ENCODE measurements at regions not wholly inside any gene's neighbourhood (a gene's known extent, or its start where the extent isn't known, plus 50 kb on each side); places are given as distances from the start of the nearest gene placed in this dataset.

- DNase-seq: no peak
- no peaks in the 10 kb centered on the region for H3K27me3 Mint-ChIP-seq
- no peaks in the 10 kb centered on the region for H3K4me1 Mint-ChIP-seq
- H3K4me3 Mint-ChIP-seq: no peak overlapping the region
- no peak overlapping the region for H3K27ac Mint-ChIP-seq
- H3K36me3 Mint-ChIP-seq: no peaks in the 10 kb centered on the region
- H3K9me3 Mint-ChIP-seq: no peaks in the 10 kb centered on the region
- CTCF ChIA-PET: no interaction called here
These were observed 1002.9 kb upstream of the IGFBP7 start for GRCh38 chr4:58113126-58113525.

DNA sequence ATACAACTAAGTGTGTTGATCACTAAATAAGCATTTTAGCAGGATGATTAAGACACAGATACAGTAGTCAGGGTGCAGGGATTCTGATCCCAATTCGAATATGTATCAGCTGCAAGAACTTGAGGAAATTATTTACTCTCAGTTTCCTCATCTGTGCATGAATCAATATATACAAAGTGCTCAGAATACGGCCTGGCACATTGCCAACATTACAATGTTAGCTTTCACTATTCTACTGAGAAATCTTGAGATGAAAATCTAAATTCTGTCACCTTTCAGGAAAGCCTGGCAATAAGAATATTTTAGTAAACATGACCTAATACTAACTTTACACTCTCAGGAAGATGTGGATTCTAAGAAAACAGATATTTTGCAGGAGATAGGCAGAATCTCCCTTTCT is 1001.6 kb upstream of the IGFBP7 start:
- Mint-ChIP-seq H3K27me3 (no peaks in the 10 kb centered on the region), H3K9me3 (no peaks in the 10 kb centered on the region), H3K36me3 (no peaks in the 10 kb centered on the region), H3K4me3 (no peak overlapping the region), H3K27ac (no peak overlapping the region), H3K4me1 (no peaks in the 10 kb centered on the region)
- no peak for DNase-seq
- CTCF ChIA-PET: no interaction called here

GRCh38 chr4:58093352-58093751 is 983.2 kb upstream of the IGFBP7 start:
- Mint-ChIP-seq H3K4me3 (no peak overlapping the region), H3K9me3 (no peaks in the 10 kb centered on the region), H3K4me1 (no peaks in the 10 kb centered on the region), H3K27me3 (no peaks in the 10 kb centered on the region), H3K36me3 (no peaks in the 10 kb centered on the region), H3K27ac (no peak overlapping the region)
- no peak for DNase-seq
- CTCF ChIA-PET: no interaction called here

DNA sequence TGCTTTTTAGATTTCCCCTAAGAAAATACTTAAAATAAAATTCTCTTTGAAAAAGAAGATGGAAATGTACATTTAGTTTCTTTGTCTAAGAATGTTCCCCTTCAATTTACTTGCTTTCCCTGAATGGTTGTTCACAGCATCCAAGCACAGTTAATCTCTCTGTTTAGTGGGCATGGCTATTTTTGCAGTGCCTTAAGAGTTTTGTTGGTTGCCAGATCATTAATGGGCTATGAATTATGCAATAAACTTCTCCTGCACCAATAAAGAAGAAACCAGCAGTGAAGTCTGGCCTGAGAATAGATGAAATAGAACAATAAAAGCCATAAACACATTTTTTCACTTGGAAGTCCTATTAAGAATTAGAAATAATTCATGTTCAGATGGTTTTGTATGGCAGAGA is 980.4 kb upstream of the IGFBP7 start:
- H3K36me3 Mint-ChIP-seq: no peaks in the 10 kb centered on the region
- CTCF ChIA-PET: no interaction called here
- no peaks in the 10 kb centered on the region for H3K4me1 Mint-ChIP-seq
- no peak overlapping the region for H3K4me3 Mint-ChIP-seq
- no peaks in the 10 kb centered on the region for H3K9me3 Mint-ChIP-seq
- no peak overlapping the region for H3K27ac Mint-ChIP-seq
- no peaks in the 10 kb centered on the region for H3K27me3 Mint-ChIP-seq
- DNase-seq: no peak

GRCh38 chr4:58081356-58081755 is 971.2 kb upstream of the IGFBP7 start:
- H3K27ac Mint-ChIP-seq: no peak overlapping the region
- H3K36me3 Mint-ChIP-seq: no peaks in the 10 kb centered on the region

GRCh38 chr4:58075724-58076123 is 965.5 kb upstream of the IGFBP7 start:
- H3K4me1 Mint-ChIP-seq: no peaks in the 10 kb centered on the region
- H3K36me3 Mint-ChIP-seq: no peaks in the 10 kb centered on the region
- H3K9me3 Mint-ChIP-seq: peaks cover 4% of the 10 kb centered on the region
- no peaks in the 10 kb centered on the region for H3K27me3 Mint-ChIP-seq
- H3K27ac Mint-ChIP-seq: no peak overlapping the region
- DNase-seq: no peak
- no peak overlapping the region for H3K4me3 Mint-ChIP-seq
- CTCF ChIA-PET: no interaction called here

More at GRCh38 chr4:58081356-58081755, 971.2 kb upstream of the IGFBP7 start:
- no peaks in the 10 kb centered on the region for H3K27me3 Mint-ChIP-seq
- peaks cover 5% of the 10 kb centered on the region for H3K9me3 Mint-ChIP-seq
- DNase-seq: no peak
- H3K4me1 Mint-ChIP-seq: no peaks in the 10 kb centered on the region
- no peak overlapping the region for H3K4me3 Mint-ChIP-seq
- CTCF ChIA-PET: no interaction called here

GRCh38 chr4:58074382-58074781 is 964.2 kb upstream of the IGFBP7 start:
- CTCF ChIA-PET: no interaction called here
- peaks cover 7% of the 10 kb centered on the region for H3K9me3 Mint-ChIP-seq
- H3K27ac Mint-ChIP-seq: no peak overlapping the region
- H3K27me3 Mint-ChIP-seq: no peaks in the 10 kb centered on the region
- no peaks in the 10 kb centered on the region for H3K36me3 Mint-ChIP-seq
- no peaks in the 10 kb centered on the region for H3K4me1 Mint-ChIP-seq
- DNase-seq: no peak
- no peak overlapping the region for H3K4me3 Mint-ChIP-seq

GRCh38 chr4:58070726-58071125 is 960.5 kb upstream of the IGFBP7 start:
- Mint-ChIP-seq H3K4me1 (no peaks in the 10 kb centered on the region), H3K27ac (no peak overlapping the region), H3K36me3 (no peaks in the 10 kb centered on the region), H3K4me3 (no peak overlapping the region), H3K9me3 (peaks cover 10% of the 10 kb centered on the region), H3K27me3 (no peaks in the 10 kb centered on the region)
- no peak for DNase-seq
- CTCF ChIA-PET: no interaction called here

GRCh38 chr4:58064653-58065052 is 954.5 kb upstream of the IGFBP7 start:
- Mint-ChIP-seq H3K36me3 (no peaks in the 10 kb centered on the region), H3K9me3 (peaks cover 9% of the 10 kb centered on the region), H3K27ac (no peak overlapping the region), H3K27me3 (no peaks in the 10 kb centered on the region), H3K4me3 (no peak overlapping the region), H3K4me1 (no peaks in the 10 kb centered on the region)
- no peak for DNase-seq
- CTCF ChIA-PET: no interaction called here

DNA sequence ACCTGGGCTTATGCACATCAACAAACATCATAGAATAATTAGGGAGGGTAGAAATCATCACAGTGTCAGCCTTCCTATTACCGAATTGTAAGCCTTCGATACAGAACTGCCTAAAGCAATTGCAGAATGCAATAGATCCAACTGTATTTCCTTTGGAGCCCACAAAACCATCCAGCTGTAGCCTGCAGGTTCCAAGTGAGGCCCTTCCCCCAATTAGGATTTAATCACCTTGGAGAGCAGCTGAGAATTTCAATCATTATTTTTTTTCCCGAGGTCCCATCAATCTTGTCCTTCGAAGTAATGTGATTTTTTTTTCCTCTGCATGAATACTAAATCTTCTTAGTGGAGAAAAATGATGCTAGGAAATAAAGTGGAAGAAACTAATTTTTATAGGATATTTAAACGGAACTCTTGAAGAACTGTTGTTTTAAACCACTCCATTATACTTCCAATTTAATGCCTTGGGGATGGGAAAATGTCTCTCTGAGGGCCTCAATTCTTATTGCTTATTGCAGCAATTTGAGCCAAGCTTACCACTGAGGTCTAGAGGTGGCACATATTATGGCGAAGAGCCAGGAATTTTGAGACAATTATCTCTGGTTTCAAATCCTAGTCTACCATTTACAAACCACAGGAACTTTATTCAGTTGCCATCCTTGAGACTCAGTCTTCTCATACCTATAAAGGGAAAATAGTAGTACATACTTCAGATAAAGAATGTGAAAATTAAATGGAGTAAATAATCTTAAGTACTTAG is 953.4 kb upstream of the IGFBP7 start:
- DNase-seq: no peak
- H3K4me1 Mint-ChIP-seq: no peaks in the 10 kb centered on the region
- CTCF ChIA-PET: no interaction called here
- no peak overlapping the region for H3K4me3 Mint-ChIP-seq
- H3K9me3 Mint-ChIP-seq: peaks cover 9% of the 10 kb centered on the region
- no peak overlapping the region for H3K27ac Mint-ChIP-seq
- no peaks in the 10 kb centered on the region for H3K36me3 Mint-ChIP-seq
- H3K27me3 Mint-ChIP-seq: no peaks in the 10 kb centered on the region

GRCh38 chr4:58061967-58062366 is 951.8 kb upstream of the IGFBP7 start:
- CTCF ChIA-PET: no interaction called here
- no peaks in the 10 kb centered on the region for H3K27me3 Mint-ChIP-seq
- H3K36me3 Mint-ChIP-seq: no peaks in the 10 kb centered on the region
- H3K27ac Mint-ChIP-seq: no peak overlapping the region
- H3K4me1 Mint-ChIP-seq: no peaks in the 10 kb centered on the region
- H3K4me3 Mint-ChIP-seq: no peak overlapping the region
- peaks cover 9% of the 10 kb centered on the region for H3K9me3 Mint-ChIP-seq
- no peak for DNase-seq

GRCh38 chr4:58050439-58050838 is 940.3 kb upstream of the IGFBP7 start:
- no peaks in the 10 kb centered on the region for H3K4me1 Mint-ChIP-seq
- H3K9me3 Mint-ChIP-seq: peaks cover 9% of the 10 kb centered on the region
- H3K27ac Mint-ChIP-seq: no peak overlapping the region
- H3K36me3 Mint-ChIP-seq: no peaks in the 10 kb centered on the region
- no peak for DNase-seq
- no peak overlapping the region for H3K4me3 Mint-ChIP-seq
- H3K27me3 Mint-ChIP-seq: no peaks in the 10 kb centered on the region
- CTCF ChIA-PET: no interaction called here

DNA sequence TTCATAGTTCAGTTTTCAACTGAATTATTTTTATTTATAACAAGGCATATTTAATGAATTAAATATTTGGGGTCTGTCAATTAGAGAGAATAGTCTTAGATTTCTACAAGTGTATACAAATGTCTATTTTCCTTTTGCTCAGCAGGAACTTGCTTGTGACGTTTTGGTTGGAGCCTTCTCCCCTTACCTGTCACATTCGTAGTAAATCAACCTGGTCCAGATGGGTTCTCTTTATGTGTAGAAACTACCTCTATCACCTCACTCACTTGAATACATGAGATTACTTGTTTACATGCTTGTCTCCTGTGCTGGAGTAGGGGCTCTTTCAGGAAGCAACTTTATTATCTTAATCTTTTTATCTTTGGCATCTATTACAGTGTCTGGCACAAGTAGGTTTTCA is 938.3 kb upstream of the IGFBP7 start:
- no peak for DNase-seq

DNA sequence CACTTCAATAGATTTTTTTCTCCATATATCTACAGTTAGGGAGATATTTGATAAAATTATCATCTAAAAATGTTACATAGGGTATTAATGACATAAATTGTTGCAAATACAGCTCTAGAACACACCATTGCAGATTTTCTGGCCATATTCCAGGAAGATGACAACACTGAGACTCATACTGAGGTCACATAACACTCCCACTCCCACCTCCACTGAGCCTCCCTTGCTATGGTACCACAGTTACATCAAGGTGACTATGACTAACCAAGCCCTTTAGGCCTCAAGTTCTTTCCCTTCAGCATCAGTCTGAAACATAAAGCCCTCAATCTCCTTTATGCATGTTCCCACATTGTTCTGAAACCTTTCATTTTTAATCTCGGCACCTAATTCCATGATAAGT is 932.0 kb upstream of the IGFBP7 start:
- H3K36me3 Mint-ChIP-seq: no peaks in the 10 kb centered on the region
- H3K27me3 Mint-ChIP-seq: no peaks in the 10 kb centered on the region
- H3K4me3 Mint-ChIP-seq: no peak overlapping the region
- peaks cover 26% of the 10 kb centered on the region for H3K9me3 Mint-ChIP-seq
- DNase-seq: no peak
- CTCF ChIA-PET: no interaction called here
- no peak overlapping the region for H3K27ac Mint-ChIP-seq
- no peaks in the 10 kb centered on the region for H3K4me1 Mint-ChIP-seq

More for the DNA sequence above, 938.3 kb upstream of the IGFBP7 start:
- Mint-ChIP-seq H3K9me3 (peaks cover 14% of the 10 kb centered on the region), H3K36me3 (no peaks in the 10 kb centered on the region), H3K4me3 (no peak overlapping the region), H3K27me3 (no peaks in the 10 kb centered on the region), H3K4me1 (no peaks in the 10 kb centered on the region), H3K27ac (no peak overlapping the region)
- CTCF ChIA-PET: no interaction called here

DNA sequence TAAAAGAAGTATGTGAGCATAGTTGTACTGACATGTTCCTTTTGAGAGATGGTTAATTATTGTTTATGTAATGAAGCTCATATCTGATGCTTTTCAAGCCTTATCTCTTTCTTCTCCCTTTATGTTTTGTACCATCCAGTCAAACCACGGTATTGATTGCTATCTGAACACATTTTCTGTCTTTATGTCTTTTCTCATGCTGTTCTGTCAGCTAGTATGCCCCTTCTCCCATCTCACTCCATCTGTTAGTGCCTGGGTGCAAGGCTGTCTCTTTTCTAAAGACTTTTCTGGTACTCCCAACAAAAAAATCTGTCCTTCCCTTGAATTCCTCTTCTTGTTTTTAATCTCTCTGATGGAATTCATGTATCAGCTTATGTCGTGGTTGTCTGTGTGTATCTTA is 883.8 kb upstream of the IGFBP7 start:
- H3K36me3 Mint-ChIP-seq: no peaks in the 10 kb centered on the region
- no peaks in the 10 kb centered on the region for H3K4me1 Mint-ChIP-seq
- no peak overlapping the region for H3K27ac Mint-ChIP-seq
- CTCF ChIA-PET: no interaction called here
- DNase-seq: no peak
- no peak overlapping the region for H3K4me3 Mint-ChIP-seq
- H3K9me3 Mint-ChIP-seq: peaks cover 10% of the 10 kb centered on the region
- H3K27me3 Mint-ChIP-seq: no peaks in the 10 kb centered on the region

DNA sequence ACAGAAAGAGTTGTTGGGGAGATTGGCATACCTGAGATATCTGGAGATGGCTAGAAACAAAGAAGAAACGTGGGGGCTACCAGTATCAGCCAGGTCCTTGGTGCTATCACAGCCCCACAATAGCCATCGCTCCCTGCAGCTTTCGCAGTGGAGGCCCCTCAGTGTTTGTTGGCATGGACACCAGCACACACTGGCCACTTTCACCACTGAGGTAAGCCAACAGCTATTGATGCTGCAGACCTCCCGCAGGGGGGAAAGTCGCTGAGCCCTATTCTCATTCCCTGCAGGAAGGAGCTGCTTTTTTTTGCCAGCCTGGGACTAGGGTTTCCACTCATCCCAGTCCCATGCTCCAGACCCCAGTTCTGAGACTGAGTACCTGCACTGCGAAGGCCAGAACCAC is 879.2 kb upstream of the IGFBP7 start:
- DNase-seq: no peak
- Mint-ChIP-seq H3K36me3 (no peaks in the 10 kb centered on the region), H3K27ac (no peak overlapping the region), H3K4me1 (no peaks in the 10 kb centered on the region), H3K27me3 (no peaks in the 10 kb centered on the region), H3K4me3 (no peak overlapping the region), H3K9me3 (peaks cover 7% of the 10 kb centered on the region)
- CTCF ChIA-PET: no interaction called here
